Stomach (tissue), 8 donors: ENCODE measurements at regions not wholly inside any gene's neighbourhood (a gene's known extent, or its start where the extent isn't known, plus 50 kb on each side); places are given as distances from the start of the nearest gene placed in this dataset.
A peak's percentile ranks its signal among the peaks of the same experiment; 100 is the strongest.

Experiments
- DNase-seq, 2 donors: peaks; one replicate each; pipeline versions ENCODE4 v3.0.0 to v3.0.0-alpha.2; 2013 to 2019
- H3K27ac ChIP-seq, 5 donors: fragments of 200-600 bp in 4 of 5; sonication (generic) in 4 of 5; one replicate each; pipeline ENCODE4 v1.5.1; 2013 to 2019; ENCODE audit warnings: mild to moderate bottlenecking in 1 of 5, moderate library complexity in 1 of 5
- H3K27me3 ChIP-seq, 3 donors: fragments of 200-600 bp; sonication (generic); one replicate each; pipeline ENCODE4 v1.5.1; 2017 to 2019; ENCODE audit warnings: mixed run types in 1 of 3
- H3K36me3 ChIP-seq, 4 donors: fragments of 200-600 bp; sonication (generic); 1 replicate in 3 of 4; 2 replicates in 1 of 4; pipeline ENCODE4 v1.5.1; 2016 to 2019
- H3K4me1 ChIP-seq, 4 donors: fragments of 200-600 bp; sonication (generic); one replicate each; pipeline ENCODE4 v1.5.1; 2016 to 2019
- H3K4me3 ChIP-seq, 4 donors: fragments of 200-600 bp; sonication (generic) in 3 of 4; one replicate each; pipeline ENCODE4 v1.5.1; 2016 to 2019; ENCODE audit warnings: mild to moderate bottlenecking in 1 of 4
- H3K9me3 ChIP-seq, 4 donors: fragments of 200-600 bp; sonication (generic); one replicate each; pipeline ENCODE4 v1.5.1; 2016 to 2019
- EP300 ChIP-seq: sonication (generic); formaldehyde crosslinking; IDR thresholded peaks from one replicate; pipeline ENCODE4 v1.6.1; 2017; ENCODE audit warnings: antibody characterized with exemption
- POLR2A ChIP-seq, 4 donors: fragments of 450-650 bp; IDR thresholded peaks; one replicate each; pipeline ENCODE4 v1.6.1; 2016; ENCODE audit warnings: antibody characterized with exemption in 4 of 4, control low read depth in 2 of 4, mild to moderate bottlenecking in 1 of 4, moderate library complexity in 1 of 4
- POLR2AphosphoS5 ChIP-seq, 3 donors: sonication (generic); formaldehyde crosslinking; IDR thresholded peaks; one replicate each; pipeline ENCODE4 v1.6.1; 2016; ENCODE audit warnings: antibody characterized with exemption in 3 of 3
- WGBS, 5 donors: extraction: QIAGEN DNeasy Blood & Tissue Kit in 3 of 5; methylation state at CpG; one replicate each; pipeline versions ENCODE4 v1.1.5 to v1.1.7; 2013 to 2018; 5-methylcytosine and 5-hydroxymethylcytosine counted together
- intact Hi-C: fragments of 100-400 bp; cut with DNase I; formaldehyde crosslinking; loops from one replicate; pipeline ENCODE4 v1.15.1; 2023; ENCODE audit warnings: low total_unique reads
- TF ChIP-seq, protein P1 (sequence below), 7 experiments: fragments of 450-650 bp in 4 of 7; fragments of 200-600 bp in 3 of 7; sonication (generic) in 3 of 7; IDR thresholded peaks; one replicate each; pipeline ENCODE4 v1.5.1; 2016 to 2019; ENCODE audit warnings: antibody characterized with exemption in 7 of 7, control low read depth in 2 of 7, mild to moderate bottlenecking in 1 of 7
- donor health status: healthy with polysubstance abuse.
- donor health status: Bipolar disorder and iron deficiency.
- donor health status: healthy.

DNA sequence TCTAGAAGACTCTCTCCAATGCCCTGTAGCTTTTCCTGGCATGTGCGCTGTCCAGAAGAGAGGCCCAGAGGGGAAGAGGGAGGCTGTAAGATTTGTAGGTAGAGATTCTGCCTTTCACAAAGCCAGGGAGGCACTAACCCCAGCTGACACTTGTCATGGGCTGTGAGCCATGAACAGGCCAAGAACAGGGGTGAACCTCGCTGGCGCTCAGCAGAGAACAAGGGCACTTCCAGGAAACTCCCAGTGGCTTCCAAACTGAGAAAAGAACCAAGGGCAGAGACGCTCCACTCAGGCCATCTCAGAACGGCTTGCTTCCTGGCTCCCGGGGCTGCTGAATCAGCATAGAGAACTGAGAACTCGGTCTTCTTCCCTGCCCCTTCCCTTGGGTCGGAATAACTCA lies 257.8 kb upstream of the ZNF32 start:
- intact Hi-C loops: no loop called here
- WGBS, 5 donors: 68 to 75% (median 69%) methylated on average over 8 of the region's 8 CpGs
- H3K27ac ChIP-seq: peak overlapping the region in 4 of 5 donors; percentile 21 to 62 (median 44)
- no peaks in the 10 kb centered on the region for H3K27me3 ChIP-seq
- no peaks in the 10 kb centered on the region for H3K9me3 ChIP-seq
- no peak overlapping the region for H3K4me3 ChIP-seq
- peaks cover 0 to 28% (median 11%) of the 10 kb centered on the region in 4 donors for H3K4me1 ChIP-seq
- TF ChIP-seq, protein P1, sequence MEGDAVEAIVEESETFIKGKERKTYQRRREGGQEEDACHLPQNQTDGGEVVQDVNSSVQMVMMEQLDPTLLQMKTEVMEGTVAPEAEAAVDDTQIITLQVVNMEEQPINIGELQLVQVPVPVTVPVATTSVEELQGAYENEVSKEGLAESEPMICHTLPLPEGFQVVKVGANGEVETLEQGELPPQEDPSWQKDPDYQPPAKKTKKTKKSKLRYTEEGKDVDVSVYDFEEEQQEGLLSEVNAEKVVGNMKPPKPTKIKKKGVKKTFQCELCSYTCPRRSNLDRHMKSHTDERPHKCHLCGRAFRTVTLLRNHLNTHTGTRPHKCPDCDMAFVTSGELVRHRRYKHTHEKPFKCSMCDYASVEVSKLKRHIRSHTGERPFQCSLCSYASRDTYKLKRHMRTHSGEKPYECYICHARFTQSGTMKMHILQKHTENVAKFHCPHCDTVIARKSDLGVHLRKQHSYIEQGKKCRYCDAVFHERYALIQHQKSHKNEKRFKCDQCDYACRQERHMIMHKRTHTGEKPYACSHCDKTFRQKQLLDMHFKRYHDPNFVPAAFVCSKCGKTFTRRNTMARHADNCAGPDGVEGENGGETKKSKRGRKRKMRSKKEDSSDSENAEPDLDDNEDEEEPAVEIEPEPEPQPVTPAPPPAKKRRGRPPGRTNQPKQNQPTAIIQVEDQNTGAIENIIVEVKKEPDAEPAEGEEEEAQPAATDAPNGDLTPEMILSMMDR (IDR thresholded peaks at IDR 0.05): no peak
- TF ChIP-seq POLR2A (IDR thresholded peaks at IDR 0.05) (no peak), POLR2AphosphoS5 (IDR thresholded peaks at IDR 0.05) (no peak), EP300 (no peak)
- peak in 1 of 2 donors; percentile 23 for DNase-seq
- H3K36me3 ChIP-seq: no peaks in the 10 kb centered on the region

DNA sequence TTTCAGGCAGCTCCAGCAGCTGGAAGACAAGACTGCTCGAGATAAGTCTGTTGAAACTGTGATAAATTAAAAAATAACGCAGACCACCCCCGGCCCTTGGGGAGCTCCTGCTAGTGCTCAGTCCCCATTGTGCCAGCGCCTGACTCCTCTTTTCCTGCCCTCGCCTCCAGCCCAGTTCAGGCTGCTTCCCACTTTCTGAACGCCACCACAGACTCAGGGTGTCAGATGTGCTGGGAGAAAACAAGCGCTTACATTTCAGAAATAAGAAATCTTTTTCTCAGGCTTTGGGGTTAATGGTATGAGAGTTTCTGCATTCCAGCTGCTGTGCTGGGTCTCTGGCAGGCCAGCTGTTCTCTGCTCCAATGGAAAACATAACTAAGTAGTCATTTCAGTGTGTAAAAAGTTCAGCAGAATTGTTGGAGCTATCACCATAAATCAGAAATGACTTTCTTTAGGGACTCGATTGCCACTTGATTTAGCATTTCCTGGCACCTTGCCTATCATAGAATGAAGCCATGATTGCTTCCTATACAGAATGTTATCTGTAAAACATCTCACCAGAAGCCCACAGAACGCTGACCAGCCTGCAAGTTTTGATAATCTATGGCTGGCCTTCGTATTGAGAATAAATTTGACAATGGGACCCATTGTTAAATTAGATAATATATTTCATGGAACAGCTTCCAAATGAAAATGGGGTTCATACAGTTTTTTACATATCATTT lies 257.0 kb upstream of the ZNF32 start:
- 22 to 28% (median 25%) methylated on average over 10 of the region's 10 CpGs for WGBS, 5 donors

DNA sequence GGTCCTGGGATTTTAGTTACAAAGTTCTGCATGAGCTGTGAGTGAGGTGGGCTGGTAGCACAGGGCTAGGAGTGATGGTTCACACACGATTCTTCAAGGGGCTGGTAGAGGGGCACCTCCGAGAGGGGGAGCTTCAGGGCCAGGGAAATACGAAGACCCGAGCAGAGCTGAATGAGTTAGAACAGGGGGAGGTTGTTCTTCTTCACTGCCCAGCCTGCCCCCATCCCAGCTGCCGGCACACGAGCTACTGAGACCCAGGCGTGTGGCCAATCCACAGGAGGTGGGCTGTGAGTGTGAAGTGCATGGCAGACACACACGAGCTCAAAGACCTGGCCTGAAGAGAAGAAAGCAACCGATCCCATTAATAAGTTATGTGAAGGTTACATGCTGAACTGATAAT lies 256.2 kb upstream of the ZNF32 start:
- DNase-seq: peak in 1 of 2 donors; percentile 28
- no peak overlapping the region for H3K27ac ChIP-seq
- WGBS, 5 donors: 64 to 82% (median 66%) methylated on average over 7 to 9 of the region's 9 CpGs

More for the DNA sequence above, 257.0 kb upstream of the ZNF32 start:
- Histone ChIP-seq H3K4me1 (peaks cover 0 to 20% (median 11%) of the 10 kb centered on the region in 4 donors), H3K27me3 (no peaks in the 10 kb centered on the region), H3K4me3 (no peak overlapping the region), H3K27ac (peak overlapping the region; percentile 17 to 62 (median 28)), H3K36me3 (no peaks in the 10 kb centered on the region), H3K9me3 (no peaks in the 10 kb centered on the region)
- peak in 1 of 2 donors; percentile 74 for DNase-seq
- intact Hi-C loops: no loop called here
- TF ChIP-seq, protein P1 (IDR thresholded peaks at IDR 0.05): no peak
- TF ChIP-seq POLR2AphosphoS5 (IDR thresholded peaks at IDR 0.05): no peak
- no peak for TF ChIP-seq EP300
- no peak for TF ChIP-seq POLR2A (IDR thresholded peaks at IDR 0.05)

DNA sequence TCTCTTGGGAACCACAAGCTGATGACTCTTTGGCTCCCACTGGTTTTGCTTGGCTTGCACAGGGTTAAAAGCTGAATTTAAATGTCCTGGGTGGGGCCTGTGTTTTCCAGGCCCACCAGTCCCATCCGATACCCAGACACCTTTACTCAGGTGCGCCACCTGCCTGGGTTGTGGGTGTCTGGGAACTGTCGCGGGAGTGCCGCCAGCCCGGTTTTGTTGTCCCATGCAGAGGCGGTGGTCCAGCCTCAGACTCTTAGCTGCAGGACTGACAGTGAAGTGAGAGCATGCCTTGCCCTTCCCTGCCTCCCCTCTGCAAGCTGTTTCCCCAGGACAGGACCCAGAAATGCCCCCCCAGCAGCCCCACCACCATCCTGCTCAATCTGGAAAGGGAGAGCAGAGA lies 255.6 kb upstream of the ZNF32 start:
- 91 to 96% (median 94%) methylated on average over 6 to 7 of the region's 7 CpGs for WGBS, 5 donors
- Histone ChIP-seq H3K27me3 (no peaks in the 10 kb centered on the region), H3K4me3 (no peak overlapping the region), H3K36me3 (no peaks in the 10 kb centered on the region), H3K4me1 (peaks cover 0 to 19% (median 14%) of the 10 kb centered on the region in 4 donors), H3K27ac (no peak overlapping the region), H3K9me3 (no peaks in the 10 kb centered on the region)
- no peak for DNase-seq
- intact Hi-C loops: no loop called here
- TF ChIP-seq POLR2A (IDR thresholded peaks at IDR 0.05) (no peak), POLR2AphosphoS5 (IDR thresholded peaks at IDR 0.05) (no peak), EP300 (no peak)
- TF ChIP-seq, protein P1 (IDR thresholded peaks at IDR 0.05): no peak

More for the DNA sequence above, 256.2 kb upstream of the ZNF32 start:
- intact Hi-C loops: no loop called here
- Histone ChIP-seq H3K4me3 (no peak overlapping the region), H3K36me3 (no peaks in the 10 kb centered on the region), H3K27me3 (no peaks in the 10 kb centered on the region), H3K9me3 (no peaks in the 10 kb centered on the region), H3K4me1 (peaks cover 0 to 19% (median 11%) of the 10 kb centered on the region in 4 donors)
- no peak for TF ChIP-seq POLR2AphosphoS5 (IDR thresholded peaks at IDR 0.05)
- TF ChIP-seq POLR2A (IDR thresholded peaks at IDR 0.05): no peak
- TF ChIP-seq EP300: no peak
- TF ChIP-seq, protein P1 (IDR thresholded peaks at IDR 0.05): no peak
